HG03139 (cell line): ENCODE measurements at regions not wholly inside any gene's neighbourhood (a gene's known extent, or its start where the extent isn't known, plus 50 kb on each side); places are given as distances from the start of the nearest gene placed in this dataset.
"Not testable (repeated sequence)": the region's sequence is repeated elsewhere in the genome, so short reads cannot be mapped to it uniquely, and the experiment has no call there.

Source experiments
- ATAC-seq: cut with Tn5 transposase; IDR thresholded peaks from one replicate; pipeline ENCODE4 v1.9.1; 2021; ENCODE audit not compliant: unreplicated experiment

DNA sequence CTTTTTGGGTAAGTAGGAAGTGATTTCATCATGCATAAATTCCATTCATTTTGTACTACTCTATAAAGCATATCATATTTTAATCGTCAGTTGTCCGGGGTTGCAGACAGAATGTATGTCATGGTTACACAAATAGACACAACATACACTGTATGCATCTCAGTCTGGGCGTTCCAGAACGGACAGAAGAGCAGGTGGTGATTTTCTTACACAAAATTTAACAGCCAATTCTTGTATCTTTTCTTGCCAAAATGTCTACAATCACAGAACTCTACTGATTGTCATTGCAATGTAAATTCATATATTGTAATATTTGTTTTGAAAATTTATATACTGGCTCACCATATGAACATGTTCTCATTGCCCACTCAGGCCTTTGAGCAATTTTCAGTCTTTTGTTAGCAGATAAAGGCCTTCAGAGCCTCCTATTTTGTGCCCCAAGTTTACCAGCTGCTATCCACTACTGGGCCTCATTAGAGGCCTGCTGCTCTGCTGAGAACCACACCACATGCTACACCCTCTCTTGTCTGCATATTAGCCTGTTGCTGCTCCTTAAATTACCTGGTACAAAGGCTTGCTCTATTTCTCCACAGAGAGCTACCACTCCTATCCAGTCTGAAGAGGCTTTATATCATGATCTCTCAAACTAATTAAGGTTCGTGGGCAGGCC is 61.5 kb downstream of the PRDM13 start:
- no peak for ATAC-seq

DNA sequence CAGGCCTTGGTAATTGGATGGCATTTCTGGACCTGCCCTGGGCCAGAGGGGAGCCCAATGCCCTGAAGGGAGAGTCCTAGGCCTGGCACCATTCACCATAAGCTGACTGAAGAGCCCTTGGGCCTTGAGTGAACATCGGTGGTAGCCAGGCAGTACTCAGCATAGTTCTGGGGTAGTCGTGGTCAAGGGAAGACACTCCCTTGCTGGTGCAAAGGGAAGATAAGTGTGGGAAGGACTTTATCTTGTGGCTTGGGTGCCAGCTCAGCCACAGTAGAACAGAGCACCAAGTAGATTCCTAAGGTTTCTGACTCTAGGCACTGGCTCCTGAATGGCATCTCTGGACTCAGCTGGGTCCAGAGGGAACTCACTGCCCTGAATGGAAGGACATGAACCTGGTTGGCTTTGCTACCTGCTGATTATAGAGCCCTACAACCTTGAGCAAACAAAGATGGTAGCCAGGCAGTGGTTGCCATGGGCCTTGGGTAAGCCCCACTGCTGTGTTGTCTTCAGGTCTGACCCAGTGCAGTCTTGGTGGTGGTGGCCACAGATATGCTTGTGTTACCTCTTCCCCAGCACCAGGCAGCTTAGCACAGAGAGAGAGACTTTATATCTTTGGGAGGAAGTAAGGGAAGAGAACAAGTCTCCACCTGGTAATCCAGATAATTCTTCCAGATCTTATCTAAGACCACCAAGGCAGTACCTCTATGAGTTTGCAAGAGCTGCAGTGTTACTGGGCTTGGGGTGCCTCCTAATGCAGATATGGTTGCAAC is 83.5 kb downstream of the PRDM13 start:
- no peak for ATAC-seq

DNA sequence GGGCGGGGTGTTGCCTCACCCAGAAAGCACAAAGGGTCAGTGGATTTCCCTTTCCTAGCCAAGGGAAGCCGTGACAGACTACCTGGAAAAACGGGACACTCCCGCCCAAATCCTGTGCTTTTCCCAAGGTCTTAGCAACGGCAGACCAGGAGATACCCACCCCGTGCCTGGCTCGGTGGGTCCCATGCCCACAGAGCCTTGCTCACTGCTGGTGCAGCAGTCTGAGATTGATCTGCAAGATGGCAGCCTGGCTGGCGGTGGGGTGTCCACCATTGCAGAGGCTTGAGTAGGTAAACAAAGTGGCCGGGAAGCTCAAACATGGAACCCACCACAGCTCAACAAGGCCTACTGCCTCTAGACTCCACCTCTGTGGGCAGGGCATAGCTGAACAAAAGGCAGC is 95.7 kb downstream of the PRDM13 start:
- ATAC-seq = not testable (repeated sequence)

DNA sequence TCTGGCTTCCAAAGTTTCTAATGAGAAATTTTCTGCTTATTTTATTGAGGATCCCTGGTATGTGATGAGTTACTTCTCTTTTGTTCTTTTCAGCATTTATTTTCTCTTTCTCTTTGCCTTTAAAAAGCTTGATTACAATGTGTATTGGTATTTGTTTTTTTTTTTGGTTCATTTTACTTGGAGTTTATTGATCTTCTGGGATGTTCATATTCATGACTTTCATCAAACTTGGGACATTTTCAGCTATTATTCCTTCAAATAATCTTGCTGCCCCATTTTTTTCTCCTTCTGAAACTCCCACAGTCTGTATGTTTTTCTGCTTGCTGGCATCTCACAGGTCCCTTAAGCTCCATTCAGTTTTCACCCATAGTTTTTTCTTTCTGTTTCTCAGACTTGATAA is 102.4 kb downstream of the PRDM13 start:
- ATAC-seq = no peak

DNA sequence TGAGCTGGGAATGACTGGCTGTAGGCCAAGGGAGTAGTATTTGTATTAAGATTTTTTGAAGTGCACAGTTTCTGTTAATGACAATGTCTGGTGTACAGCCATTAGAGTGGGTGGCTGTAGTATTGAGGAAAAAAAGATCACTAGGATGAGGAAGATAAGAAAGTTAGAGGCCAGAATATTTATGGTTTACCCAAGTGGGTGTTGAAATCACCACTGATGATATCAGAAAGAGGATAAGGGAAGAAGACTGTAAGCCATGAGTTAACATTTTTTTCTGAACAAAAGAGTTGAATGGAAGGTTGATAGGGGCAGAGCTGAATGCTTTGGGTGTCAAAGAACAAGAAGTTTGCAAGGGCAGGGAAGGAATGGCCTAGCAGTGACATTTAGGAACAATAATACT is 104.7 kb downstream of the PRDM13 start:
- ATAC-seq = no peak

DNA sequence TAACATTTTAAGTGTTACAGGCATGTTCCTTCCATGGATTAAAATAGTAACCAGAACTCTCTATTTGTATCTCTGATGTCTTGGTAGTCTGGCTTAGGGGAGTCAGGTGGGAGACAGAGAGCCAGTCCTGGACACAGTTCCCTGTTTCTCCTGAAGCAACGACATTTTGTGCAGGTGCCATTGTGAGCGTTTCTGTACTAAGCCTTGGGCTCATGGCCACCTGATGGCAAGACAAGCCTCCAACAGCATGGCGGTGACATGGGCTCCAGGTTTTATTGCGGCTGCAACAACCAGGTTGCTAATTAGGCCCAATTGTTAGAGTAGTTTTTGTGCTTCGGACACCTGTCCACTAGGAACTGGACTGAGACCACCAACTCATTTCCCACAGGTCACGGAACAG is 105.3 kb downstream of the PRDM13 start:
- no peak for ATAC-seq

DNA sequence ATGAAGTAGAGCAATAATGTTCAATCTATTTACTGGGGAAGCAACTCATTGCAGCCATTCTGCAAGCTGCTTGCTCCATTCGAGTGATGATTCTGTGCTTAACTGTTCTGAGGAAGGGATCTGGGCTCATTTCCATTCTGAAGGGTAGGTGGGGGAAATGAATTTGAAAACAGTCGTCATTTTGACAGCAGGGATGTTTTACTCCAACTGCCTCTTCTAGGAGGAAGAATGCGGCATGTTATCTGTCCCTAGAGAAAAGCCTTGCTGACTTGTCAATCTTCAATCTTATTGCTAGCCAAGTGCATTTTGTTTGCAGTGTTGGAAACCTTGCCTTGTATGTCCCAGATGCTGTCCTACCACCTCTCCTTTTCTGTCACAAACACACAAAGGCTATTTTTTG is 105.9 kb downstream of the PRDM13 start:
- ATAC-seq = no peak

DNA sequence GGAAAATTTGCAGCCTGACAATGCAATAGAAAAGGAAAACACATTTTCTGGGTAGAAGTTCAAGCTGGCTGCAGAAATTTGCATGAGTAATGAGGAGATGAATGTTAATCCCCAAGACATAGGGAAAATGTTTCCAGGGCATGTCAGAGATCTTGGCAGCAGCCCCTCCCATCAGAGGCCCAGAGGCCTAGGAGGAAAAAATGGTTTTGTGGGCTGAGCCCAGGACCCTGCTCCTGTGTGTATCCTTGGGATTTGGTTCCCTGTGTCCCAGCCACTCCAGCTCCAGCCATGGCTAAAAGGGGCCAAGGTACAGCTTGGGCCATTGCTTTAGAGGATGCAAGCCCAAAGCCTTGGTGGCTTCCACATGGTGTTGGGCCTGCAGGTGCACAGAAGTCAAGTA is 115.4 kb downstream of the PRDM13 start:
- ATAC-seq = not testable (repeated sequence)

DNA sequence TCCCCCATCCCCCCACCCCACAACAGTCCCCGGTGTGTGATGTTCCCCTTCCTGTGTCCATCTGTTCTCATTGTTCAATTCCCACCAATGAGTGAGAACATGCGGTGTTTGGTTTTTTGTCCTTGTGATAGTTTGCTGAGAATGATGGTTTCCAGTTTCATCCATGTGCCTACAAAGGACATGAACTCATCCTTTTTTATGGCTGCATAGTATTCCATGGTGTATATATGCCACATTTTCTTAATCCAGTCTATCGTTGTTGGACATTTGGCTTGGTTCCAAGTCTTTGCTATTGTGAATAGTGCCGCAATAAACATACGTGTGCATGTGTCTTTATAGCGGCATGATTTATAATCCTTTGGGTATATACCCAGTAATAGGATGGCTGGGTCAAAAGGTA is 123.6 kb downstream of the PRDM13 start:
- not testable (repeated sequence) for ATAC-seq

DNA sequence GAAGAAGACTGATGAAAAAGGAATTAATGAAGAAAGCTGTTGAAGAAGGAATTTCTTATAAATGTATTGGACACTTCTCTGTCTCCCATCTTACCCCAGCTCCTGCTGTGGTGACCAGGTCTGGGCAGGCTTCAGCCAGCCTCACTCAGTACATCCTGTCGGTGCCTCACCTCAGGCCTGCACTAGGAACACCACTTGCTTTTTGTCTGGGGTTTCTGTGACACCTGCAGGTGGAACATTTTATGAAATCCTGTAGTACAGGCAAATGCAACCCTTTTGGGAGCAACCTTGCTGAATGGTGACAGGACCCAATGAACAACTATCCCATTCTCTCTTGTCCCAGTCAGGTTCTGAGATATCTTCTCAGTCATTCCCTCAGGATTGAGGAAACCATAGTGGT is 129.7 kb downstream of the PRDM13 start:
- no peak for ATAC-seq

DNA sequence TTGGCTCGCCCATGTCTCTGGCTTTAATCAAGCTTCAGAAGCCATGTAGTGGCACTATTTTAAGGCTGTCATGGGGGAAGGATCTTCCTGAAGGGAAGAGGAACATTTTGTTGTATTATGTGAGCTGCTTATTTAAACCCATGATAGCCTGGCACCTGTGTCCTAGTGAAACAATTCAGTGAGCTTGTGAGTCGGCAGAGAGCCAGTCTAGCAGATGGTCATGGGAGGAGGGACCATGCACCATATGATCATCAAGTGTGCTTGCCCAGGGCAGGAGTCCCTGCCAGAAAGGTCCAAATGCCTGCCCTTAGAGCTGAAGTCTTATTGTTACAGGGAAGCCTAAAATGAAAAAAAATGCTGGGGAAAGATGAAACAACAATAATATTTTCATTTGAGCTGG is 132.9 kb downstream of the PRDM13 start:
- no peak for ATAC-seq

DNA sequence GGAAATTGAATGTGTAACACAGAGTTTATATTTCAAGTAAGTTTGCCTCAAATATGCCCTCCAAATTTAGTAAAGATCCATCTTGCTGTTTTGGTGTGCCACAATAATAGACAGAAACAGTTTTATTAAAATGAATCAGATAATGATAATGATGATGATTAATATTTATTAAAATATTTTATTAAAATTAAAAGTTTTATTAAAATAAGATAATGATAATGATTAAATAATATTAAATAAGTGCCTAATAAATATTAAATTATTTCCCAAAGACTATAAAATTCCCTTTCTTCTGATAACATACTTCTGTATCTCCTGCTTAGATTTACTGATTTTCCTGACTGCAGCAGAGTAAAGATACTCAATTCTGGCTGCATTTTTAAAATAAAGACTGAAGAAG is 134.5 kb downstream of the PRDM13 start:
- ATAC-seq = no peak

DNA sequence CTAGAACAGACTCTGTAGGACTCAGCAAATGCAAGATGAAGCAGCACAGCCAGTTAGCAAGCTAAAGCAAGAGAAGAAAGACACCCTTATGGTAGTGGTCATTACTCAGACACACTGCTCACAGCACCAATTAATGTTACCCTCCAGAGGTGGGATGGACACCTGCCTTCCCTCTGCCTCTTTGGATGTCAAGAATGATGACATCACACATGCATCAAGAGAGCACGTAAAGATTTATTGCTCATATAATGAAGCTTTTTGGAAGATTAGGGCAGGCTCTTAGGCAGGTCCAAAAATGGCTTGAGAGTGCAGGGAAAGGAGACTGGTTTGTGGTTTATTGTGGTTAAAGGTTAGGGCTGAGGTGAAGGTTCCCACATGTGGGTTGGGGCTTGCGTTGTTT is 137.0 kb downstream of the PRDM13 start:
- ATAC-seq = no peak

DNA sequence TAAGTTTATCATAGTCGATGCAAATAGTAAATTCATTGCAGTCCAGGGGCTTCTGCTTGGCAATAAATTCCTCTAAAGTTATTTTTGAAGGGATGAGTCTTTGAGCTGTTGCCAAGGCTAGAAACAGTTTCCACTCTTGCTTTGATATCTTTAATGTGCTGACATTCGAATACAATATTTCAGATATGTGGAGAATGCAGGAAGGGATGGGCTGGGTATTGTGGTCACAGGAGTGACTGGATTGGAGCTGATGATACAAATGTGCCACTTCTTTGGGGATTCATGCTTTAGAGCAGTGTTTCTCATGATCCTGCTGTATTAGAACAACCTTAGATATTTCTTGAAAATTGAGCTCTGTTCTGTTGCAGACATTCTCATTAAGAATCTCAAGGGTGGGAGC is 139.0 kb downstream of the PRDM13 start:
- ATAC-seq = no peak

DNA sequence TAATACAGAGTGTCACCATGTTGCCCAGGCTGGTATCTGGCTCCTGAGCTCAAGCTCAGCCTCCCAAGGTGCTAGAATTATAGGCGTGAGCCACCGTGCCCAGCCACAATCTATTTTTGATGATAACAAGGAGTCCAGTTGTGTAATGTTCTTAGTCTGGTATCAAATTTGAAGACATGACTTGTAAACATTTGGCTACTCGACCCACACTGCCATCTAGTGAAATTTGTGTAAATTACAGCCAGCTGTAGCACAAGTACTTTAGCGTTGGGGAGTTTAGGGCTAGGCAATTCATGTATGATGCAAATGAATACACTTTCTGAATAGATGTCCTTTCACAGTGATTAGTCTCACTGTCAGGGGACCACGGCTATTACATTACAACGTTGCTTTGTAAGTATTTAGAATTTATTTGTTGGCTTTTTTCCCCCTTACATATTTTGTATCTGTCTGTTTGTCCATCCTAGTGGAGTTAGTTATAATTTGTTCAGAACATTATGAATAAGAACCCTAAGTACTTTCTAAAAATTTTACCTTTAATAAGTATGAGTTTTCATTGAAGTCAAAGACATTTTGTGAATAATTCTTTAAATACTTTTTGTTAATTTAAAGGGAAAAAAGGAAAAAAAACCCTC is 139.7 kb downstream of the PRDM13 start:
- ATAC-seq = peak; percentile 91

DNA sequence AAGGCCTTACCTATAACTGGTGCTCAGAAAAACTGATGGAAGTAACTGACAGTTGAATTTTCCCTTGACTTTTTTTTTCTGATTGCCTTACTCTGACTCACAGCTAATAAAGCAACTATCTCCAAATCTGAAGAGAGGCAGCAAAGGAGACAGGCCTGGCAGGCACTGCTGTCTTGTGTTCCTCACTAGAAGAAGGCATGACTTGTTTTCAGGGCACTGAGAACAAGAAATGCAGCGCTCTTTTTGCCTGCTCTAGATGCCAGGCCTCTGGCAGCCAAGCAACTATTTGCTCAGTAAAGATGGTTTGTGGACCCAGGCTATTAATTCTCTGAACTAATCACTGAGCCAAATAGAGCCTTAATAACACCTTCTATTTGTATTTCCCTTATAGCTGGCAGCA is 155.1 kb downstream of the PRDM13 start:
- no peak for ATAC-seq

DNA sequence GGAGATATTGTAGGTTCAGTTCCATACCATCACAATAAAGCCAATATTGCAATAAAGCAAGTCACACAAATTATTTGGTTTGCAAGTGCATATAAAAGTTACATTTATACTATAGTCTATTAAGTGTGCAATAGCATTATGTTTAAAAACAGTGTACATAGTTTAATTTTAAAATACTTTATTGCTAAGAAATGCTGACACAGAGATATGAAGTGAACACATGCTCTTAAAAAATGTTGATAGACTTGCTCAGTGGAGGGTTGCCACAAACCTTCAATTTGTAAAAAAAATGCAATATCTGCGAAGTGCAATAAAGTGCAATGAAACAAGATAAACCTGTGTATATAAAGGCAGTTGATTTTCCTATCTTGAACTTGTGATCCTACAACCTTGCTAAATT is 161.5 kb downstream of the PRDM13 start:
- ATAC-seq = no peak

DNA sequence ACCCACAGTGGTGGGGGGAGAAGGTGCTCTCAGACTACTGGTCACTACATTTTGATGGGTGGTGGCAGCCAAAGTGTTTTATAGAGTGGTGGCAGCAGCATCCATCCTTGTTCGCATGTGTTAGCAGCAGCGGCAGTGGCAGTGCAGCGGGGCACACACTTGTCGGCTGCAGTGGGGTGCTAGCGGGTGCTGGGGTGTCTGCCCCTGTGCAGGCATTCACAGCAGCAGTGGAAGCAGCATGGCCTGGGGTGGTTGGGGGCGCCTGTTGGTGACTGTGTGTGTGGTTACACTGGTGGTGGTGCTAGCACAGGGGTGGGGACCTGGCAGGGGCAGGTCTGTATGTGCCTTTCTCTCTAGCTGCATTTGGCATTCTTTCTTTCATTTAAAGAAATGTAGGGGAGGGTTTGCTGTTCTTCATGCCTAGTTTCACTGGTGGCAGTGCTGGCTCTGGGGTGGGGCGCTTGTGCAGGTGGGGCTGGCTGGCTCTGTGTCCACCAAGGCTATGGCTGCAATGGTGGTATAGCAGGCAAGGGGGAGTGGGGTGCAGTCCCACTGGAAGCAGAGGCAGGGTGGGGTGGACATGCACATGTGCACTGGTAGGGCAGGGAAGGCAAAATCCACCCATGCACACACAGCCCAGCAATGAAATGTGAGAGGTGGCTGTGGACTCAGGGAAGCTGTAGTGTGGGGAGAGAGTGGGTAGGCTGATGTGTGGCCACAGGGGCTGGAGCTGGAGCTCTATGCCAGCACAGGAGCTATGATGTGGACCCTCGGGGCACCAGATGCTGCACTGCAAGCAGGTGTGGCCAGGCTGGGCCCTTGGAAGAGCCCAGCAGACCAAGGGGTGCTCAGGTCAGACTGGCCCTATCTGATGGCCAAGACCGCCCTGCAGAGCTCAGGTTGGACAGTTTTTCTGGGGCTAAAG is 173.3 kb downstream of the PRDM13 start:
- no peak for ATAC-seq

DNA sequence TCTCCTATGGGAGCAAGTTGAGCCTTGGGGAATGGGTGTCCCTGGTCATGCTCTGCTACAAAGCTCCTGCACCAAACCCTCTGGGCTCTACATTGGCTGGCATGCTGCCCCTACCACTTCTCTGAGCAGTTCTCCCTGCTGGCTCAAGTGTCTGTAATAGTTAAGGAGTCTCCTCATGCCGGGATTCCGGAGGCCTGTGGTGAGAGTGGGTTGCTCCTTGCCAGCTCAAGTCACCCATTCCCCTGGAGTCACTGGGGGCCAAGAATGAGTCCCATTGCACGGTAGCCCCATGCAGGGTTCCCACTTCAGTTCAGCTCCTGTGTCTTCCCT is 173.9 kb downstream of the PRDM13 start:
- ATAC-seq = no peak

DNA sequence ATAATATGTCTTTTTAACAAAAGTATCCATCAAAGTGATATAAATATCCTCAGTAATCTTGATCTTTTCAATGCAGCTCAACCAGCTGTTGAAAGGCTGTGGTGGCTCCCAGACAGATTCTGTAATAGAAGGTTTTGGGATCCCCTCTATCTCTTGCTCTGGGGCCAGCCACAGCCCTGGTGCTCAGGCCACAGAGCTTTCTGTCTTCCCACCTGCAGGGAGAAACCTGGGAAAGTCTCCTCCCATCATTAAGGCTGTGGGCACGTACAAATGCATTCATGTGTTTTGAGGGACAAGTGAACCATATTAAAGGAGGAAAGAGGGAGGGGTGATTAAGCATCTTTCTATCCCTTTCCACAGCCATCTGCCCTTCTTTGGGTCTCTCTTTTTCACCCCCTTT is 183.1 kb downstream of the PRDM13 start:
- ATAC-seq = no peak

DNA sequence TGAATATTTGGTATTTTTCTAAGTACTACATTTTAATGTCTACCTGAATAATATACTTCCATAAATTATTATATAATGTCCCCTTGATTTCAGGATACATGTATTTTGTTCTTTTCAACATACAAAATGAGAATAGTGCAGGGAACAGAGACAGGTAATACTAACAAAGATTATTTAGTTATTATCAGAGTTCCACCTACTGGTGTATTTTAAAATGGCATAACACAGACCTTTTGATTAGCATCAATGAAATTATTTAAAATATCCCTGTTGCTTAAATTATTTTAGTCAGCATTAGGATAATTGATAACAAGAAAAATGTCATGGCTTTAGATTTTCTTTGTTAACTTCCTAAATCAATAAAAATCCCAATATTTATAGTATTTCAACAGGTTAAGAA is 184.0 kb downstream of the PRDM13 start:
- ATAC-seq = no peak
